ENCODE measurements at regions not wholly inside any gene's neighbourhood (a gene's known extent, or its start where the extent isn't known, plus 50 kb on each side); places are given as distances from the start of the nearest gene placed in this dataset.

GRCh38 chr5:96499753-96500345 lies 66.8 kb upstream of the PCSK1 start:
- CTCF ChIA-PET (ENCODE audit: unreplicated experiment): no interaction called here
- DNase-seq (ENCODE audit: low spot score): no peak
- POLR2A ChIA-PET: interaction anchor here (1.5 kb wide), 1 partner anchor 10 kb away, joined by 3 read pairs; no protein-coding TSS in a partner anchor
- no peaks in the 10 kb centered on the region for H3K9me3 ChIP-seq (ENCODE audit: low read length)
- H3K79me2 ChIP-seq (ENCODE audit: insufficient read depth, low read depth, low read length): no peaks in the 10 kb centered on the region
- BruUV-seq (replicated peaks): no TSS peak
- no peak overlapping the region for H3K4me3 ChIP-seq (ENCODE audit: low read depth, low read length, poor library complexity, severe bottlenecking)
- no peaks in the 10 kb centered on the region for H4K20me1 ChIP-seq (ENCODE audit: insufficient read depth, low read length)
- TF ChIP-seq, protein P1, sequence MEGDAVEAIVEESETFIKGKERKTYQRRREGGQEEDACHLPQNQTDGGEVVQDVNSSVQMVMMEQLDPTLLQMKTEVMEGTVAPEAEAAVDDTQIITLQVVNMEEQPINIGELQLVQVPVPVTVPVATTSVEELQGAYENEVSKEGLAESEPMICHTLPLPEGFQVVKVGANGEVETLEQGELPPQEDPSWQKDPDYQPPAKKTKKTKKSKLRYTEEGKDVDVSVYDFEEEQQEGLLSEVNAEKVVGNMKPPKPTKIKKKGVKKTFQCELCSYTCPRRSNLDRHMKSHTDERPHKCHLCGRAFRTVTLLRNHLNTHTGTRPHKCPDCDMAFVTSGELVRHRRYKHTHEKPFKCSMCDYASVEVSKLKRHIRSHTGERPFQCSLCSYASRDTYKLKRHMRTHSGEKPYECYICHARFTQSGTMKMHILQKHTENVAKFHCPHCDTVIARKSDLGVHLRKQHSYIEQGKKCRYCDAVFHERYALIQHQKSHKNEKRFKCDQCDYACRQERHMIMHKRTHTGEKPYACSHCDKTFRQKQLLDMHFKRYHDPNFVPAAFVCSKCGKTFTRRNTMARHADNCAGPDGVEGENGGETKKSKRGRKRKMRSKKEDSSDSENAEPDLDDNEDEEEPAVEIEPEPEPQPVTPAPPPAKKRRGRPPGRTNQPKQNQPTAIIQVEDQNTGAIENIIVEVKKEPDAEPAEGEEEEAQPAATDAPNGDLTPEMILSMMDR (conservative IDR thresholded peaks at IDR 0.05; ENCODE audit: low read length): no peak
- TF ChIP-seq EZH2phosphoT487 (IDR thresholded peaks at IDR 0.05; ENCODE audit: borderline replicate concordance, low read depth, low read length): no peak
- H3K4me1 ChIP-seq (ENCODE audit: insufficient read depth, low read length, poor library complexity, severe bottlenecking): no peaks in the 10 kb centered on the region
- intact Hi-C loops (cut with micrococcal nuclease; ENCODE audit: unreplicated experiment): no loop called here
- no peak overlapping the region for H3K4me2 ChIP-seq (ENCODE audit: low read length)
- no peak overlapping the region for H2AFZ ChIP-seq (ENCODE audit: low read length)
- no peaks in the 10 kb centered on the region for H3K9me2 ChIP-seq (ENCODE audit: insufficient read depth, low read length)
- H3K36me3 ChIP-seq (ENCODE audit: insufficient read depth, low read length): no peaks in the 10 kb centered on the region
- H3K27ac ChIP-seq (ENCODE audit: low read depth, low read length, poor library complexity, severe bottlenecking): no peak overlapping the region

GRCh38 chr5:96501991-96502646 lies 69.1 kb upstream of the PCSK1 start:
- no peaks in the 10 kb centered on the region for H4K20me1 ChIP-seq (ENCODE audit: insufficient read depth, low read length)
- H3K79me2 ChIP-seq (ENCODE audit: insufficient read depth, low read depth, low read length): no peaks in the 10 kb centered on the region
- ChIA-PET POLR2A (no interaction called here), CTCF (ENCODE audit: unreplicated experiment) (no interaction called here)
- H2AFZ ChIP-seq (ENCODE audit: low read length): no peak overlapping the region
- no TSS peak for BruUV-seq (replicated peaks)
- no peak overlapping the region for H3K4me3 ChIP-seq (ENCODE audit: low read depth, low read length, poor library complexity, severe bottlenecking)
- no peak for TF ChIP-seq EZH2phosphoT487 (IDR thresholded peaks at IDR 0.05; ENCODE audit: borderline replicate concordance, low read depth, low read length)
- TF ChIP-seq, protein P1 (conservative IDR thresholded peaks at IDR 0.05; ENCODE audit: low read length): no peak
- H3K9me2 ChIP-seq (ENCODE audit: insufficient read depth, low read length): no peaks in the 10 kb centered on the region
- no peak overlapping the region for H3K4me2 ChIP-seq (ENCODE audit: low read length)
- no peak for DNase-seq (ENCODE audit: low spot score)
- H3K4me1 ChIP-seq (ENCODE audit: insufficient read depth, low read length, poor library complexity, severe bottlenecking): no peaks in the 10 kb centered on the region
- H3K27ac ChIP-seq (ENCODE audit: low read depth, low read length, poor library complexity, severe bottlenecking): no peak overlapping the region
- no peaks in the 10 kb centered on the region for H3K36me3 ChIP-seq (ENCODE audit: insufficient read depth, low read length)
- no peaks in the 10 kb centered on the region for H3K9me3 ChIP-seq (ENCODE audit: low read length)
- intact Hi-C loops (cut with micrococcal nuclease; ENCODE audit: unreplicated experiment): no loop called here

DNA sequence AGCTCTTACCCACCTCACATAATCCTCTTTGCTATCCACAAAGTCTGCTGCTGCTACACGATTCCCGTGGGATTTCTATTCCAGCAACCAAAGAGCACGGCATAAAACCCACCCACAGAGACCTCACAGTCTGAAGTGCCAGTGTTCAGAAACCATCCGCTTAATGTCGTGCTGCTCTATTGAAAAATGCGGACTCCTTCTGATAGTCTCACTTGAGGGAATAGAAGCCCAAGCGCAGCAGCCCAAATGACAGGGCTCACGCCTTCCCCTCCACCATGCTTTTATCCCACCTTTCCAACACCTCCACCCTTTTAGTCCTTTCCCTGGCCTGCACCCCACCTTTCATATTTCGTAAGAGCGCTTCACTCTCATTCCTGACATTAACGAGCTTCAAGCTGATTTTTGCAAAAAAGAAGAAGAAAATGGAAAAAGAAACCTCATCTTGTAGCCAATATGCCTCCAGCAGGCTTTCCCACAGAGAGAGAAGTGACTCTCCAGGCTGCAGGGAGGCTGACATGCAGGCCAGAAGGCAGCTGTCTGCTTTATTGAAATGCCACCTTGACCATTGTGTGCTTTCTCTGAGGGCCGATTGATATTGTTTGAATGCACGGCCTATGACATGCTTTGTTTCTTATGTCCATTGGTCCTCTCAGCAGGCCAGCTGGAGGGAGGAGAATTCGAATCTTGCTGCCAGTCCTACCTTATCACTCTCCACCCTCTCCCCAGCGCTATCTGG lies 70.6 kb upstream of the PCSK1 start:
- Histone ChIP-seq H4K20me1 (ENCODE audit: insufficient read depth, low read length) (no peaks in the 10 kb centered on the region), H2AFZ (ENCODE audit: low read length) (no peak overlapping the region), H3K79me2 (ENCODE audit: insufficient read depth, low read depth, low read length) (no peaks in the 10 kb centered on the region), H3K27ac (ENCODE audit: low read depth, low read length, poor library complexity, severe bottlenecking) (no peak overlapping the region), H3K36me3 (ENCODE audit: insufficient read depth, low read length) (no peaks in the 10 kb centered on the region), H3K4me2 (ENCODE audit: low read length) (no peak overlapping the region), H3K9me3 (ENCODE audit: low read length) (no peaks in the 10 kb centered on the region), H3K9me2 (ENCODE audit: insufficient read depth, low read length) (no peaks in the 10 kb centered on the region), H3K4me1 (ENCODE audit: insufficient read depth, low read length, poor library complexity, severe bottlenecking) (no peaks in the 10 kb centered on the region), H3K4me3 (ENCODE audit: low read depth, low read length, poor library complexity, severe bottlenecking) (no peak overlapping the region)
- BruUV-seq (replicated peaks): no TSS peak
- DNase-seq (ENCODE audit: low spot score): no peak
- TF ChIP-seq, protein P1 (conservative IDR thresholded peaks at IDR 0.05; ENCODE audit: low read length): no peak
- no peak for TF ChIP-seq EZH2phosphoT487 (IDR thresholded peaks at IDR 0.05; ENCODE audit: borderline replicate concordance, low read depth, low read length)
- ChIA-PET POLR2A (no interaction called here), CTCF (ENCODE audit: unreplicated experiment) (no interaction called here)
- intact Hi-C loops (cut with micrococcal nuclease; ENCODE audit: unreplicated experiment): no loop called here

Measured in OCI-LY7 (cell line).